GM18508 (cell line): ENCODE measurements at regions not wholly inside any gene's neighbourhood (a gene's known extent, or its start where the extent isn't known, plus 50 kb on each side); places are given as distances from the start of the nearest gene placed in this dataset.

Experiments
- ATAC-seq: cut with Tn5 transposase; IDR thresholded peaks from one replicate; pipeline ENCODE4 v1.9.1; 2021; ENCODE audit warnings: moderate number of reproducible peaks; ENCODE audit not compliant: insufficient read depth, unreplicated experiment

- no peak for ATAC-seq
These were observed 527.6 kb downstream of the LMO7 start for GRCh38 chr13:76163761-76164160.

- ATAC-seq: no peak
These were observed 525.1 kb downstream of the LMO7 start for GRCh38 chr13:76160961-76161925.

GRCh38 chr13:76160506-76160905 lies 524.4 kb downstream of the LMO7 start:
- ATAC-seq: no peak

GRCh38 chr13:76157926-76158325 lies 521.8 kb downstream of the LMO7 start:
- ATAC-seq: no peak

GRCh38 chr13:76153239-76153638 lies 517.1 kb downstream of the LMO7 start:
- ATAC-seq: no peak

GRCh38 chr13:76148926-76149325 lies 512.8 kb downstream of the LMO7 start:
- ATAC-seq: no peak

- no peak for ATAC-seq
These were observed 512.2 kb downstream of the LMO7 start for GRCh38 chr13:76148374-76148773.

- ATAC-seq: no peak
These were observed 496.4 kb downstream of the LMO7 start for GRCh38 chr13:76132532-76132931.

- no peak for ATAC-seq
These were observed 495.4 kb downstream of the LMO7 start for GRCh38 chr13:76131551-76131950.

- ATAC-seq: no peak
These were observed 493.3 kb downstream of the LMO7 start for GRCh38 chr13:76129305-76130000.

GRCh38 chr13:76127922-76128321 lies 491.8 kb downstream of the LMO7 start:
- ATAC-seq: no peak

GRCh38 chr13:76123548-76123947 lies 487.4 kb downstream of the LMO7 start:
- no peak for ATAC-seq

- ATAC-seq: no peak
These were observed 480.7 kb downstream of the LMO7 start for GRCh38 chr13:76116751-76117360.

- ATAC-seq: no peak
These were observed 470.6 kb downstream of the LMO7 start for GRCh38 chr13:76106763-76107162.

GRCh38 chr13:76094645-76095044 lies 458.5 kb downstream of the LMO7 start:
- ATAC-seq: no peak

GRCh38 chr13:76091076-76091475 lies 454.9 kb downstream of the LMO7 start:
- ATAC-seq: no peak

- no peak for ATAC-seq
These were observed 450.6 kb downstream of the LMO7 start for GRCh38 chr13:76086729-76087128.

GRCh38 chr13:76067850-76068249 lies 431.7 kb downstream of the LMO7 start:
- no peak for ATAC-seq

- ATAC-seq: no peak
These were observed 417.1 kb downstream of the LMO7 start for GRCh38 chr13:76053181-76053580.

- ATAC-seq: no peak
These were observed 413.2 kb downstream of the LMO7 start for GRCh38 chr13:76049376-76049746.
